Stimulated activated CD8-positive, alpha-beta memory T cell treated with anti-CD3 and anti-CD28 coated beads, Interleukin-7, amount 100 ng/mL, for 1 hour (primary cell): ENCODE measurements at regions not wholly inside any gene's neighbourhood (a gene's known extent, or its start where the extent isn't known, plus 50 kb on each side); places are given as distances from the start of the nearest gene placed in this dataset.

Source experiments
- DNase-seq, 2 donors: peaks; one replicate each; pipeline ENCODE4 v3.0.0-alpha.2; 2020; ENCODE audit warnings: low read depth in 2 of 2

DNA sequence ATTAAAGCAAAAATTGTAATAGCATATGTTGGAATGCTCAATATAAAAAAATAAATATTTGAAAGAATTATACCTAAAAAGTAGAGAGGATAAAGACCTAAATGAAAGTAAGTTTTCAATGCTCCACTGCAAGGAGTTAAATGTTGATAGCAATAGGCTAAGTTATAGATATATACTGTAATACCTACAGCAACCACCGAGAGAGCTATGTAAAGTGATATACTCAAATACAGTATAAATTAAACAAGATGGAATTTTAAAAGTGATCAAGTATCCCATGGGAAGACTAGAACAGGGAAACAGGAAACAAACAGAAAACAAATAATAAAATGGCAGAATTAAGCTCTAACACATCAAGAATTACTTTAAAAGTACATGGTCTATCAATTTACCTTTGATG is 73.9 kb downstream of the CASP3 start:
- DNase-seq: no peak

DNA sequence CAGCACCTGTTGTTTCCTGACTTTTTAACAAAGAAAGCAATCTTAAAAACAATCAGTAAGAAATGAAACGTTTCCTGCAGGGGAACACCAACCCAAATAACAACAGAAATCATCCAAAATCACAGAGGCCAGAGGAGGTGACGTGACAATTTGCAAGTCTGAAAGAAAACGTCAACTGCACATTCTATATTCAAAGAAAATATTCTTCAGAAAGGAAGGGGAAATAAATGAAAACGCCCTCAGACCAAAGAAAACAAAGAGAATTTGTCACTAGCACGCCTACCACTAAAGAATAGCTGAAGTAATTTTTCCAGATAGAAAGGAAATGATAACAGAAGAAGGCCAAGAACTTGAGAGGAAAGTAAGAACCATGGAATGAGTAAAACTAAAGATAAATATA is 74.4 kb downstream of the CASP3 start:
- DNase-seq: no peak

DNA sequence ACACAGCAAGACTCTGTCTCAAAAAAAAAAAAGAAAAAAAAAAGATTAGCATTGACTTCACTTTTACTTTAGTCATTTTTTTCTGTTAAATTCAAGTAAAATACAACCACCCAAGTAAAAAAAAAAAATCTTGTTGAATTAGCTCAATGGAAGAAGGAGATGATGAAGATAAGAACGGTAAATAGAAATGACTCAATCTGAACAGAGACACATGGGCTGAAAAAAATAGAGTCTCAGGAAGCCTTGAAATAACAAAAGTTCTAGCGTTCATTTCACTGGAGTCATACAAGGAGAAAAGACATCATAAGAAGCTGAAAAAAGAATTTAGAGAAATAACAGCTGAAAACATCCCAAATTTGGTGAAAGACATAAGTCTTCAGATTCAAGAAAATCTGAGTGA is 75.5 kb downstream of the CASP3 start:
- no peak for DNase-seq

DNA sequence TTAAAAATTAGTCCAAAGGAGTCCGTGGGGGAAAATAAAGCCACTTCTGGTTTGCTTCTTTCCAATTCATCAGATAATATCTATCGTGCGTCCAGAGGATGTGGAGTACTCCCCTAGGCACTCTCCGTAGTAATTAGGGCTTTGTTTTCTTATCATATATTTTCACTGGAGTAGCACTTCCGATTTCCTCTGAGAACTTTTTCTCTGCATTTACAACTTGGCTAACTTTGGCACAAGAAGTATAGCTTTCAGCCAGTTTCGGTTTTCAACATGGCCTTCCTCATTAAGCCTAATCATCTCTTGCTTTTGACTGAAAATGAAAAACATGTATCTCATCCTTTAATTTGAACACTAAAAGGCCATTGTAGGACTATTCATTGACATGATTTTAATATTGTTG is 80.5 kb downstream of the CASP3 start:
- no peak for DNase-seq

DNA sequence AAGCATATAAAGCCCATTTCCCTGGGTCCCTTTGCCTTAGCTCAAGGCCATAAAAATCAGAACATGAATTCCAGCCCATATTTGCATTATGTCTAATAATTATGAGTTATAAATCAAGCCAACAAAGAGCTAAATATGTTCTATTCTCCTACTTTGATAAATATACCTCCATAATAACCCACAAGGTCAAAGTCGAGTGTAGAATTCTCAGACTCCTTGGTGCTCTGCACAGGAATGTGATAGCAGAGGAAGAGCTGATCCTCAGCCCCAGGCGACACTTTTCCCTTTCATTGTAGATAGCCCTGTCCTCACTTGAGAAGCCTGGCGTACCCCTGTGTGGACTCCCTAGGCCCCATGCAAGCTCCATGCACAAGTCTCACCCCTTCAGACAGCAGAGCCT is 85.6 kb downstream of the CASP3 start:
- DNase-seq: no peak

DNA sequence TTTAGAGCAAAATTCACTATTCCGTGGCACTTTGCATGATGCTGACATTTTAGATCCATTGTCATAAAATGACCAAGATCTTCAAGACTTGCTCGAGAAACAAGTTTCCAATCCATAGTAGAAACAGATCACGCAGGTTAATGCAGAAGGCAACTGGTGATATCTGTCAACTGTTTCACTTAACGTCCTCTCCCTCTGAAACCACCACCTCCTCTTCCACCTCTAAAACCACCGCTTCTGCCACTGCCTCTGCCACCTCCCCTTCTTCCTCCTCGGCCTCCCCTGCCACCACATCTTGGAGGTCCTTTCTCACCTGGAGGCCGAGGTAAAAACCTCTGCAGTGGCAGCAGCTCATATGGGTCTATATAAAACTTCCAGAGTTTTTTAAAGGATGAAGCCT is 84.6 kb upstream of the IRF2 start:
- DNase-seq: no peak

DNA sequence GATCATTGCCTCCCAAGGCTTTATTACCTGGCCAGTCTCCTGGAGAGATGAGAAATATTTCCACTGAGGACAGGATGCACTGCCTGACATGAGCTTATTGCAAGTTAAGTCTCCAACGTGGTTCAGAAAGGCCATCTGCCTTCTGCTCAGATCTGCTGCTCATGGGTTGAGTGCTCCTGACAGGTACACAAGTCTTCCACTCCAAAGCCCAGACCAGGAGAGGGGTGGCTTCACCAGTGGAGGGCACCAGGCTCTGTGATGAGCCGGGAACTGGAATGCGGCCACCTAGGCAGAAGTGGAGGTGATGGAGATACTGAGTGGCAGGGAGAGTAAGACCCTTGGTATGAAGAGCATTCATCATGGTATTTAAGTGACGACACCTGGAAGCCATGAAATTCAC is 79.5 kb upstream of the IRF2 start:
- DNase-seq: no peak

DNA sequence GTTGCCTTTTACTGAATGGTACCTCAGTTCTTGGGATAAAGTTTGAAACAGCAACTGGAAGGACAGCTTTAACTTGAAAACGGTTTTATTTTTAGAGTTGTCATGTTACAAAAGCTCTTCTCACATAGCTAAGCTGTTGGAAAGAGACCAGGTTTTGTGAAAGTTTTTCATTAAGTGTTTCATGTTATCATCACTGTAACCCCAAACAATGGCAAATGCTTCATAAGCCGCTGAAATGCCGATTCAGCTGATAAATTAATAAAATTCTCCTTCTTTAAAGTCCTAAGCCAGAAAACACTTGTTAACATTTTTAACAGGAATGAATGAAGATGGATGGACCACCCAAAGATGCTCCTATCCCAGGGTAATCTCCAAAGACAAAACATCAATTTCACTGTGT is 76.1 kb upstream of the IRF2 start:
- DNase-seq: no peak

DNA sequence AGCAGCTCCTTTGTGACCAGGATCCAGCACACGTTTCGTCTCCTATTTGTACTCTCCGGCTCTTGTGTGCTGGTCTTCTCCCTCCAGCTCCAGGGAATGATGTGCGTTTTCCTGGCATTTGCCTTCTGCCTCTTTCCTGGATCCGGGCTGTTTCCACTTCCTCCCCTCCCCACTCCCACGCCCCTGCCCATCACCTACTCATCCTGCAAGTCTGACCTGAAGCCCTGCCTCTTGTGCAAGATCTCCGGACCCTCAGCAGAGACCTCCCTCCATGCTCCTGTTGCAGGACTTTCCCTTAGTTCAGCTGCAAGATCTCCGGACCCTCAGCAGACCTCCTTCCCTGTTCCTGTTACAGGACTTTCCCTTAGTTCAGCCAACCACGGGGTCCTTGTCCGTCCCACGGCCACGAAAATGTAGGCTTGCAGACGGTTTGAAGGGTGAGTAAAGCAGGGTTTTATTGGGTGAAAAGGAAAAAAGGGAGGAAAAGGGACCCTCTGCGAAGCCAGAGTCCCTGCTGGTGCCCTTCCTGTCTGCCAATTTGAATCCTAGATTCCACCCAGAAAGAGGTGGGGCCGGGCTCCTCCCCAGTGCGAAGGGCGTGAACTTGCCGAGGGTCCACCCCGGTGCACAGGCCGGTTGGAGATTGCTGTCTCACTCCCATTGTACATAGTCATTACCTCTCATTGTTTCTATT is 74.4 kb upstream of the IRF2 start:
- no peak for DNase-seq

DNA sequence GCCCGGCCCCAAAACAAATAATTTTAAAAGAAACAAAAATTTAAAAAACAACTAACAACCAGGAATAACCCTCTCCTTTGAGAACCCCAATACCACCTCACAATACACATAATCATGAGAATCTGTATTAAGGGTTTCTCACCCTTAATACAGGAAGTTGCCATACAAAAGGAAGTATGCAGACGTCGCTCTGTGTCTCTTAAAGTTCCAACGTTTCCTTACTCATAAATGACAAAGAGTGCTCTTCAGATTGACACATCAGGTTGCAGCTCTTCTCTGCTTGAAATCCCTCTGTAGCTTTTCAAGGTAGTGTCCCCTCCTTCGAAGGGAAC is 73.9 kb upstream of the IRF2 start:
- DNase-seq: no peak

DNA sequence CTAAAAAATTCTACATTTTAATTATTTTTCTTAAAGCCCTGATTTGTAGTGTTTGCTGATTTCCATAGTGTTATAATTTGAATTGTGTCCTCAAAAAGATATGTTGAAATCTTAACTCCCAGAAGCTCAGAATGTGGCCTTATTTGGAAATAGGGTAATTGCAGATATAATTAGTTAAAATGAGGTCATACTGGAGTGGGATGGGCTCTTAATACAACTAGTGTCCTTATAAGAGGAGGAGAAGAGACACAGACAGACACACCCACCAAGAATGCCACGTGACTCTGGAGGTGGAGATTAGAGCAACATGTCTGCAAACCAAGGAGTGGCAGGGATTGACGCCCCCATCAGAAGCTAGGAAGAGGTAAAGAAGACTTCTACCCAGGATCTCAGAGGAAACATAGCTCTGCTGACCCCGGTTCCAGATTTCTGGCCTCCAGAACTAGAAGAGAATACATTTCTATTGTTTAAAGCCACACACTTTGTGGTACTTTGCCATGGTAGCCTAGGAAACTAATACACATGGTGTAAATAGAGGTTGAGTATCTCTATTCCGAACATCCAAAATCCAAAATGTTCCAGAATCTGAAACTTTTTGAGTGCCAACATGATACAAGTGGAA is 70.5 kb upstream of the IRF2 start:
- DNase-seq: no peak

DNA sequence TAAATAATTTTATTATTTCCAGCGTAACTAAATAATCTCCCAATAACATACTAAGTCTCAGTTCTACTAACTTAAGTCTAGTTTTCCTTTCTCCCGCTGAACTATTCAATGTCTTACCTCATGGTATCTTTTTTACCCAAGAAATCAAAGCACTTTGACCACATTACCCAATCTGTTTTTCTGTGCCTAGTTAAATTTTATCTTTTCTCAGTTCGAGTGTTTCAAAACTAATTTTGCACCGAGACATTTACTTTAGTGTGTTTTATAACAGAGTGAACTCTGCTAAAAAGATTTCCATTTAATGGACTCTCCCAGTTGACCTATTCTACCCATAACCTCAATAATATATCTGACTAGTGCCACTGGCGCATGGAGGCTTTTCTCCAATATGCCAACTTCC is 67.6 kb upstream of the IRF2 start:
- no peak for DNase-seq

DNA sequence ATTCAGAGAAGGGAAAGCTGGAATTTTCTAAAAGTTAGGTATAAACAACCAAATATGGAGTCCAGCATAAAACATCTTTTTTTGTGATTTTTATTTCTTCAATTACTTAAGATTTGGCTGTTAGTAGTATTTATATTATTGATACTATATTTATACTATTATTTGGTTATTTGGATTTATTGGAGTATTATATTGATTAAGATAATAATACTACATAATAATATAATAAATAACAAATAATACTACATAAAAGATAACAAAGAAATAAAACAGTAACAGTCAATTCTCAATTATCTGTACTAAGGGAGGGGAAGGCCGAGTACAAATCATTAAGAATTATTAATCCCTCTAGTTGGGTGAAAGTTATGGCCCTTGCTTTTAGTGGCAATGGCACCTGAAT is 66.0 kb upstream of the IRF2 start:
- DNase-seq: no peak

DNA sequence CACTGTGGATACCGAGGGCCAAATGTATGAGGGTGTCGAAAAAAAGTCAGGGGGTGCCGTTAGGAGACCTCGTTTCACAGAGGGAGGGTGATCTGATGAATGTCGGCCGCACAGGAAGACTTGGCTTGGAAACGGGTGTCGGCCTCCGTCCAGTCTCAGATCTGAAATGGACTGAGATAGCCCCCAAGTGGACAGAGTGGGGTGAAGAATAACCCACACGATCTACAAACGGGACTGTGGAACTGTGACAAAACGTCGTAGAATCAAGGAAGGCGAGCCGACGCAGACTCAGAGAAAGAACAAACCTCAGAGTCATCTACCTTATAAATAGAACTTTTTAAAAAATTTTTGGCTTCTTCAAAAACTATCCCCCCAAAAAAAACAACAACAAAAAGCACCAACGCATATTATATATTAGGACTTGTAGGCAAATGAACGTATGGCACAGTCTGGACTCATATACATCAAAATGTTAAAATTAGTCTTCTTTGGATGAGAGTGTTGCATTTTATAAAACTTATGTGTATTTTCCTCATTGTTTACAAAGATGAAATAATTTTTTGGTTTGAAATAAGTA is 63.8 kb upstream of the IRF2 start:
- peak; percentile 30 for DNase-seq

DNA sequence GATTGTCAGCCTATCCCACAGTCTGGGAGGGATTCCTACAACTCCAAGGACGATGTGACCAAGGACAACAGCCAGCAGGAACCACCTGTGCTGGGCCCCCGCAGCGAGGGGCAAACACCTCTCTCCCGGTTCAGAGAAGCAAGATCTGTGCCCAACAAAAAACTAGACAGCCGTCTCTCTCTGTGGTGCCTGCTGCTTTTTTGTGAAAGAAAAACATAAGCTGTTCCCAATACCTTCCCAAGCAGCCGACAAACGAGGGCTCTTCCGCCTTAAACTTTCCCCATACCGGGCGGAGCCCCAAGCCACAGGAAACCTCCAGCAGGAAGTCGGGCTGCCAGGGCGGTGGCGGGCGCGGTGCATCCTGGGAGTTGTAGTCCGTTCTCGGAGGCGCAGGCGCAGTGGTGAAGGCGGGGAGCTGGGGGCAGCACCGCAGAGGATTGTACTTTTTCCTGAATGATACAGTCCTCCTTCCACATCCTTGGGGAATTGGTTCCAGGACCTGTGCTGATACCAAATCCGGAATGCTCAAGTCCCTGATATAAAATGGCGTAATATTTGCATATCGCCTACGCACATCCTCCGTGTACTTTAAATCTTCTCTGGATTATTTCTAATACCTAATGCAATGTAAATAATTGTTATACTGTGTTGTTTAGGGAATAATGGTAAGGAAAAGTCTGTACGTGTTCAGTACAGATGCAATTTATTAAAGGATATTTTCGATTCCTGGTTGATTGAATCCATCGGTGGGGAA is 63.1 kb upstream of the IRF2 start:
- peak; percentile 90 to 94 for DNase-seq

DNA sequence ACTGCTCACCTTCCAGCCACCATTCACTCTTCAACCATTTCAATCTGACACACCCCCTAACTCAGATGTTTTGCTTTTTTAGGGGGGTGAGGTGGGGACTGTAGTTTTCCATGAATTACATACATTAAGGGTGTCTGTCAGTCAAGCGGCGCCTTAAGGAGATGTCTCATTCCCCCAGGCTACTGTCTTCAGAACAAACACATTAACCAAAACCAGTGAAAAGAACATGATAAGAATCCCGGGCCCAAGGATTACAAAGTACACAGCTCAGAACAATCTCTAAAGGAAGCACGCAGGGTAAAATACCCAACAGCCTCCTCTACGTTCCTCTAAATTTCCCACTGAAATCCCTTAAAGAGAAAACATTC is 62.5 kb upstream of the IRF2 start:
- DNase-seq: no peak

DNA sequence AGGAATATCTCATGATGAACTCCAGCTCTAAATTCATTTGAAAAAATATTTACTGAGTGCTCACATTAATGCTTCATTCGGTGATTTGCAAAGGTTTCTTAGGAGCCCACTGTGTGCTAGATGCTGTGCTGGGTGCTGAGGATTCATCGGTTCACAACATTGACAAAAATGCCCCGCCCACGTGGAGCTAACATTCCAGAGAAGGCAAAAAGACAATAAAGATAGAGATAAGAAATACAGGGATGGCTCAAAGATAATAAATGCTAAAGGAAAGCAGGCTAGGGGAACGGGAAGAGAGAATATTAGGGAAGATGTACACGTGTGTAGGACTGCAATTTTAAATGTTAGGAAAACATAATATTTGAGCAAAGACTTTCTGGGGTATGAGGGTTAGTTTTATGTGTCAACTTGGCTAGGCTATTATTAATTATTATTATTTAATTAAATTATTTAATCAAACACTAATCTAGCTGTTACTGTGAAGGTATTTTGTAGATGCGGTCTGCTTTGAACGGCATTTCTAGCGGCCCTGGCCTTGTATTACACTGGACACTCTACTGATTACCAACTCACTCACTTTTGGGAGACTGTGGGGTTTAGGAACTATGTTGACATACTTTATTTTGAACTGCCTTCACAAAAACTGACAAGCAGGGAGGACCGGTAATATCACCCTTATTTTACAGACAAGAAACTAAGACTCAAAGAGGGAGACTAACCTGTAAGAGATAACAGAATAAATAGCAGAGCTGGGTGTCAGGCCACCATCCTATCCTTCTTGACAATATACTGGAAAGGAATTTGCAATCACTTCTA is 61.9 kb upstream of the IRF2 start:
- no peak for DNase-seq

DNA sequence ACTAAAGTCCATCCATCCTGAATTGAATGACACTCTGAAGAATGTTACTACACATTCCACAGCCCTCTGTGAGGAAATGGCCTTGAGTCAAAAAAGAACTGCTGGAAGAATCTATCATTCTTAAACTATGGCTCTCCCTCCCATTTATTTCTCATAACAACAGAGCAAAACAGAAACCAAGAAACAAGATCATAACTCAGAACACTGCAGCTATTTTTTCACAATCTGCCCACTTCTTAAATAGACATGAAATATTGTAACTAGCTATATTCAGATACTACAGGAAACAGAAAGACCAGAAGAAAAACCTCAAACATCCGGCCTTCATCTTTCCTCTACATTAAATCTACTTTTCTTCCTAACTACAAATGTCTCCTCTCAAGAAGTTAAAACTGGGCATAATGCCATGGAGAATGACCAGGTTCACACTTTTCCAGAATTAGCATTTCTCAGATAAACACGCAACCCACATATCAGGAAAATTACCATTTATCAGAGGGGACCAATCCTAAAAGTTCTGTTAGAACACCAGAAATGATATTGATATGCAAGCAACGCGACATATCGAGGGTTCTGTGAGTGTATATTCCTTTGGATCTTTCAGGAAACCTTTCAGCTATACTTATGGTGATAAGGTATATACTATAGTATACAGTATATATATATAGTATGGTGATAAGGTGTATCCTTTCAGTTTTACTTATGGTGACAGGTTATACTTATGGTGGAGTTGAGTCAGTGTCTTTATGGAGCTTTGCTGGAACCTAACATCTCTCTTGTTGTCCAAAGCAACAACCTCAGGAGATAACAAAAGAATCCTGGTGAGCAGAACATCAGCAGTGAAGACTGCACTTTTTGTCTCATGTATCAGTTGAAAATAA is 60.4 kb upstream of the IRF2 start:
- DNase-seq: no peak

DNA sequence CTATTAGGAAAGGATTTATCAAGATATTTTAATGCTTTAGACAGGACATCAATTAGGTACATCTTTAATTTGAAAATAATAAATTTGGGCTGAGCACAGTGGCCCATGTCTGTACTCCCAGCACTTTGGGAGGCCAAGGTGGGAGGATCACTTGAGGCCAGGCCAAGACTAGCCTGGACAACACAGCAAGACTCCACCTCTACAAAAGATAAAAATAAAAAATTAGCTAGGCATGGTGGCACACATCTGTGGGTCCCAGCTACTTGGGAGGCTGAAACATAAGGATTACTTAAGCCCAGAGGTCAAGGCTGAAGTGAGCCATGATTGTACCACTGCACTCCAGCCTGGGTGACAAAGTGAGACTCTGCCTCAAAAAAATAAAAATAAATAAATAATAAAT is 59.6 kb upstream of the IRF2 start:
- no peak for DNase-seq

DNA sequence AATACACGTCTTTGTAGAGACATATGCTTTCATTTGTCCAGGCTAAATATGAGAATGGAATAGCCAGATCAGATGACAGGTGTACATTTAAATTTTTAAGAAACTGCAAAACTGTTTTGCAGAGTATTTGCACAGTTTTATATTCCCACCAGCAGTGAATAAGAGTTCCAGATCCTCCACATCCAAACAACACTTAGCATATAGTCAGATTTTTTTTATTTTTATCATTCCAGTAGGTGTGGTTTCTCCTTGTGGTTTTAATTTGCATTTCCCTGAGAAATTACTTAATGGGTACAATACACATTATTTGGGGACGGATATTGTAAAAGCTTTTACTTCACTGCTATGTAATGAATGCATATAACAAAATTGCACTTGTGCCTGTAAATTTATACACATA is 56.7 kb upstream of the IRF2 start:
- no peak for DNase-seq

DNA sequence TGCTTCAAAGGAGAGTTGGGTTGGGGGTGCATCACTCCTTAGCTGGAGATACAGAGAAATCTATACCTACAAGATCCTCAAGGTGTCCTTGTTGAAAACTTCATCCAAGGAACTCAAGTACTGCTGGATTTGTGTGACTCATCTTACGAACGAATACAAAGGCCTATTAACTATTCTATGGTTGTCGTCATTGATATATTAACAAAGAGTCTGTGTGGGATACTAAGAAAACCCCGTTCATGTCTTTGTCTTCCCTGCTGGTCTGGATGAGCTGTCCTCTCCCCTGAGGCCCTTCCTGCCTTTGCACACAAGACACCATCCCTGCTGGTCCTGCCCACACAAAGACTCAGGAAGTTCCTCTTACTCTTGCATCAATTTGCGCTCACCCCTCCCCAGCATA is 54.9 kb upstream of the IRF2 start:
- no peak for DNase-seq
